GM21367 (cell line): ENCODE measurements at regions not wholly inside any gene's neighbourhood (a gene's known extent, or its start where the extent isn't known, plus 50 kb on each side); places are given as distances from the start of the nearest gene placed in this dataset.

Experiments
- ATAC-seq: cut with Tn5 transposase; IDR thresholded peaks from one replicate; pipeline ENCODE4 v1.9.1; 2021; ENCODE audit not compliant: unreplicated experiment

GRCh38 chr12:124418156-124418555 lies 123.3 kb downstream of the RFLNA start:
- ATAC-seq: no peak

GRCh38 chr12:124416516-124417395 lies 121.9 kb downstream of the RFLNA start:
- no peak for ATAC-seq

GRCh38 chr12:124415064-124415463 lies 120.2 kb downstream of the RFLNA start:
- ATAC-seq: no peak

- ATAC-seq: no peak
Observed at GRCh38 chr12:124413915-124414314, 119.0 kb downstream of the RFLNA start.

- no peak for ATAC-seq
Observed at GRCh38 chr12:124413401-124413800, 118.5 kb downstream of the RFLNA start.

- ATAC-seq: no peak
Observed at GRCh38 chr12:124412646-124413015, 117.7 kb downstream of the RFLNA start.

GRCh38 chr12:124411953-124412645 lies 117.2 kb downstream of the RFLNA start:
- ATAC-seq: no peak

GRCh38 chr12:124411281-124411878 lies 116.5 kb downstream of the RFLNA start:
- ATAC-seq: no peak

GRCh38 chr12:124410354-124411175 lies 115.7 kb downstream of the RFLNA start:
- ATAC-seq: no peak

GRCh38 chr12:124408822-124409517 lies 114.1 kb downstream of the RFLNA start:
- ATAC-seq: no peak

- no peak for ATAC-seq
Observed at GRCh38 chr12:124407074-124407473, 112.2 kb downstream of the RFLNA start.

- no peak for ATAC-seq
Observed at GRCh38 chr12:124406043-124406442, 111.2 kb downstream of the RFLNA start.

- no peak for ATAC-seq
Observed at GRCh38 chr12:124405592-124405991, 110.7 kb downstream of the RFLNA start.

- no peak for ATAC-seq
Observed at GRCh38 chr12:124405151-124405550, 110.3 kb downstream of the RFLNA start.

- ATAC-seq: no peak
Observed at GRCh38 chr12:124404162-124404784, 109.4 kb downstream of the RFLNA start.

GRCh38 chr12:124403273-124403672 lies 108.4 kb downstream of the RFLNA start:
- no peak for ATAC-seq

GRCh38 chr12:124402248-124403066 lies 107.6 kb downstream of the RFLNA start:
- ATAC-seq: no peak

- no peak for ATAC-seq
Observed at GRCh38 chr12:124401704-124402221, 106.9 kb downstream of the RFLNA start.

GRCh38 chr12:124400124-124400523 lies 105.2 kb downstream of the RFLNA start:
- ATAC-seq: no peak
